ENCODE measurements at regions not wholly inside any gene's neighbourhood (a gene's known extent, or its start where the extent isn't known, plus 50 kb on each side); places are given as distances from the start of the nearest gene placed in this dataset.
"Not testable (repeated sequence)": the region's sequence is repeated elsewhere in the genome, so short reads cannot be mapped to it uniquely, and the experiment has no call there.

- DNase-seq: no peak
Observed at GRCh38 chr2:133988316-133988891, 265.5 kb upstream of the MGAT5 start.

DNA sequence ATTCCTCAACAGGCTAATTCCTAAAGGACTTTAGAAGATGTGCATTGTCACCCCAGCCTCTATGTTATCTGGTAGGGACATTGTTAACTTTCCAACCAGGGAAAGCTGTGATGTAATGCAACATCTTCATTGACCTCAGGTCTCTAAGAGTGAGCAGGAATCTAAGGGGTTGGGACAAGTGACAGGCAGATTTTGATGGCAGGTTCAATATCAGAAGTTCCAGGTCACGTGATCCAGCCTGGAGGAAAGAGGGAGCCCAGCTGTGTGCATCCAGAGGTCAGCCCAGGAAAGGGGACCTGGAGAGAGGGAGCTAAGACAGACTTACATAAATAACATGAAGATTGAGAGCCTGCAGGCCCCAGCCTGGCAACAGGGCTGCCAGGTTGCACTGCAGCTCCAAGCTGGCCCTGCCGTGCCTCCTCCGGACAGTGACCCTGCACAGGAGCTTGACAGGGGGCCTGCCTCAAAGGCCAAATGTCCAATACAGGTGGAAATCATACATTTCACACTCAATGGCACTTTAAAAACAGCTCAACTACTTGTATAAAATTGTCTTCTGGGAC, 262.2 kb upstream of the MGAT5 start:
- no peak for DNase-seq

DNA sequence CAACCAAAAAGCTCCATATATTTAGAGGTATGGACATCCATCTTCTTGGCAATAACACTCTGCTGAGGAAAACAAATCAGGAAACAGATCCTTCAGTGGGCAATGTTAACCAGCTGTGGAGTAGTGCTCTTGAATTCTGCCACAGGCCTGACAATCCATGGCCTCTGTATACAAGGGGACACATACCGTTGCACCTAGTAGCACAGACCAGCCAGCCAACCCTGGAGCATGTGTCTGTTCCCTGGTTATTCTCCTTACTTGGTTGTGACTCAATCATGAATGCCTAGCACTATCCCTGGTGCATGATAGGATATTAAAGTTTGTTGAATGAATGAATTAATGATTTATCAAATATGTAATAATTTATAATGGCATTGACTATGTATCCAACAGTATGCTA, 261.4 kb upstream of the MGAT5 start:
- DNase-seq: no peak

- DNase-seq: peak; percentile 77
Observed at GRCh38 chr2:133993160-133993559, 260.7 kb upstream of the MGAT5 start.

GRCh38 chr2:133998726-133999125, 255.1 kb upstream of the MGAT5 start:
- not testable (repeated sequence) for DNase-seq

DNA sequence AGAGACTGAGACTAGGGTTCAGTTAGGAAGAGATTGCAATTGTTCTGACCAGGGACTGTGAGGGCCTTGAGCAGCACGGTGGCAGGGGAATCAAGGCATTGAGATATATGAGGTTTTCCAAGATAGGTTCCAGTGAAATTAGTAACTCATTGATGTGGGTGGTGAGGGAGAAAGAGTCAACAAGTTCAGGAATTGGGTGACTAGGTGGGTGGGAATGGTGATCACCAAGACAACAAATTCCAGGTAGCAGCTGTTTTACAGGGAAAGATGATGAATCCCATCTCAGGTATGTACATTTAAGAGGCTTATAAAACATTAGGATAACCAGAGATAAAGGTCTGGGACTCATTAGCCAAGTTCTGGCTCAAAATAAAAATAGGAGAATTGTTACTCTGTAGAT, 251.5 kb upstream of the MGAT5 start:
- no peak for DNase-seq

DNA sequence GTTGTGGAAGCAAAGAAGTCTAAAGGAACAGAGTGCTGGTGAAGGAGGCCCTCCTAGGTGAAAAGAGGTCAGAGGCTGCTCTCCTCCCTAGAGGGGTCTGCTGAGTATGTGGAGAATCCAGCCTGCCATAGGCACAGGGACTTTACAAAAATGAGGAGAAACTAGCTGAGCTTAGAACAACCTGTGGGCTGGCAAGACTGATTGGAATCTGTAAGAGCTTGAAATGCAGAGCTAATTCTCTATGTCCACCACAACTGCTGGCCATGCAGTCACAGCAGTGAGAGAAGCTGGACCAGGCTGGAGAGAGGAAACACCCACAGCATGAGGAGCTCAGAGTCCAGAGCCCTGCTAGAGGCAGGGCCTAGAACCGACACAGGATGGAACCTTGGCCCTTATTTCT, 251.0 kb upstream of the MGAT5 start:
- no peak for DNase-seq

DNA sequence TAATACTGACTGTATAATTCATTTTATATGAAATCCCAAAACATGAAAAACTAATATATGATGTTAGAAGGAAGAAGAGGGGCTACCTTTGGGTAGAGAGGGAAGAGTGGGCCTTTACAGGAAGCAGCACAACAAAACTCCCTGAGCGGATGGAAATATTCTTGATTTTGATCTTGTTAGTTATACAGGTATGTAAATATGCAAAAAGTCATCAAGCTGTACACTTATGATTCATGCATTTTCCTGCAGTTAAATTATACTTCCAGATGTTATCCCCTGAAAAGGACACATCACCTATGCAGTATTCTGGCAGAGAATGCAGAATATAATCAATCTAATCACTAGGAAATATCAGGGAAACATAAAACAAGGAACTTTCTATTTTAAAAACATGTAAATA, 249.4 kb upstream of the MGAT5 start:
- DNase-seq: no peak

DNA sequence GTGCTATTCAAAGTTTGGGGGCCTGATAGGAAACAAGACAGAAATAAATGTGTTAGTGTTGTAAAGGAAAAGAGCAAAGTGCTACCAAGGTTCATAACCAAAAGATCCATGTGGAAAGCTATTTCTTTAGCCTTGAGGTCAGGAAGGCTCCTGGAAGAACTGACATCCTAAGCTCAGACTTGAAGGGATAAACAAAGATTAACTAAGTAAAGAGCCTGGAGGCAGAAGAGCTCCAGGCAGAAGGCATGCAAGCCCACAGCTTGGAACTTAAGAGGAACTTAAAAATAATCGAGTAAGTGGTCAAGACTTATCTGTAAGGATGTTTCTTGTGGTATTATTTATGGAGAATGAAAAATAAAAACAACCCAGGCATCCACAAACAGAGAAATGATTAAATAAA, 245.0 kb upstream of the MGAT5 start:
- no peak for DNase-seq

- DNase-seq: no peak
Observed at GRCh38 chr2:134009440-134009839, 244.4 kb upstream of the MGAT5 start.

DNA sequence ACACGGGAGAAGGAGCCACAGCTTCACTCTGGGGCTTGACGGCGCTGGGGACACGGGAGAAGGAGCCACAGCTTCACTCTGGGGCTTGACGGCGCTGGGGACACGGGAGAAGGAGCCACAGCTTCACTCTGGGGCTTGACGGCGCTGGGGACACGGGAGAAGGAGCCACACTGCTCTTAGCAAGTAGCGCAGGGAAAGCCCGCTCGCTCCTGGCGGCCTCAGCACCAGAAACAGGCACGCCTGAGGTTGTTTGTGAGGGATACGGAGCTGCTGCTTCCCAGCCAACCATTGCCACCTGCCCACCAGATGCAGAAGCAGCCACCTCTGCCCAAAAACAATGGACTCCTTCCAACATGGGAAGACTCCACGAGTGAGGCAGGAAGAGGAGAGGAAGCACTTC, 244.0 kb upstream of the MGAT5 start:
- not testable (repeated sequence) for DNase-seq

DNA sequence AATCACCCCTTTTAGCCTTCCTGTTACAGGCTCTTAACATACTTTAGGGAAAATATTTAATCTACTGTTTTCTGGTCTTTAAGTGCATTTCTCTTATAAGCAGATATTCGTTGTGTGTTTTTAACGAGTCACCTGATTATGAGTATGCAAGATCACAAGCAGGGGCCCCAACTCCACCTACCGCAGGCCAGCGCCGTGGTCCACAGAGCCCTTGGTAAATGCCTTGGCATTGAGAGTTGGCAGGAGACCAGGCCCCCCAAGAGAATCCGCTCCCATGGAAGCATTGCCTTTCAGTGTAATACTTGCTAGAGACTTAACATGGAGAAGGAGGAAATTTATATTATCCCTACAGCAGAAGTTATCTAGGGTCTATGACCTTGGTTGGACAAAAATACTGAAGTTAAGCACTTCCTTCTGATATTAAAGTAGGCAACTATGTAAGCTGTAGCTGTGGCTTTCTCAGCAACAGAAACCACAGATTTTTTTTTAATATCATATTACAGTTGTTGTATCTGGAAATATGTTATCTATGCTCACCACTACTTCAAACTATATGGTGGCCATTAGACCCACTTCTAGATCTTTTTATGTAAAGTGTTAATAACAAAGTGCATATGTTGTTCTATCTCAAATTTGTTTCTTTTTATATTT, 241.8 kb upstream of the MGAT5 start:
- DNase-seq: no peak

GRCh38 chr2:134014196-134014960, 239.5 kb upstream of the MGAT5 start:
- no peak for DNase-seq

DNA sequence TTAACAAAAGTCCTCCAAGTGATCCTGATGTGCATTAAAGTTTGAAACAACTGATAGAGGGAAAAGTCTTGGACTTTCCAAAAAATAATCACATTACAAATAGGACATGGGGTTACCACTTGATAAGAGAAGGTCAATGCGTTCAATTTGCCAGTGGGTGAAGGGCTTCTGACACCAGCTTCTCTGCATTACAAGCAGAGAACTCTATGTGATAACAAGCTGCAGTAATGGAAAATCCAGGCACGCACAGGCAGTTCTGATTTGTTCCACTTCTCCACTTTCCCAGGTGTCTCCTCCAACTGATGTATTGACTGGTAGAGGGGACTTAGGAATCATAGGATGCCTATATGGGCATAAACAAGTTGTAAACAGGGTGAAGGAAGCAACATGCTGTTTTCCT, 234.0 kb upstream of the MGAT5 start:
- DNase-seq: no peak

DNA sequence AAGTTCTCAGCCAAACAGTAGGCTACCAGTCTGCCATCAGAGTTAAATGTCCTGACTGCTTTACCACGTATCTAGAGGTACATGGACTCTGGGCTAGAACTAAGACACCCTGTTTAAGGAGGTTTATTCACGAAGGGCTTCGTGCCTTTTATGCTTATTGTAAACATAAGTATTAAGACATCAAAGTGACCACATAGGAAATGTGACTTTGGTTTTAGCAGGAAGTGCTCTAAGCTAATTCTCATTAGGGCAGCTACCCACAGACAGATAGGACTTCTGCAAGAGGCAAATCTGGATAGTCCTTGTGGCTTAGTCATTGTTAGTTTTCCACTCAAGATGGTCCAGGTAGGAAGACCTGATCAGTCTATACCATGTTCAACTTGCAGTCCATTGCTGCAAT, 233.3 kb upstream of the MGAT5 start:
- no peak for DNase-seq

- no peak for DNase-seq
Observed at GRCh38 chr2:134021830-134022524, 231.9 kb upstream of the MGAT5 start.

DNA sequence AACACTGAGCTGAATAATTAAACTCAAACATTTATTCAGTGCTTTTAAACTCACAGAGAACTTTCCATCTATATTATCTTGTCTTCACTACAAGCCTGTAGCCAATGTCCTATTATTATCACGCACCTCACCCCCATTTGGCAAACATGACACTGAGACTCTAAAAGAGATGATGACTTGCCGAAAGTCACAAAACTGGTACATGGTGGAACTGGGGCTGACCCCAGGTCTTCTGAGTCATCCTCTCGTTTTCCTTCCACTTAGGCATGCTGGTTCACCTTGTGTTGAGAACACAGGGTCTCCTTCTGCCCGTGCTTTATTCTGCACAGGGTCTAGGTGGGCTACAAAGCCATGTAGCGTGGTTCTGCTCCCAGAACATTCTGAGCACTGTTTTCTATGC, 230.0 kb upstream of the MGAT5 start:
- DNase-seq: no peak

DNA sequence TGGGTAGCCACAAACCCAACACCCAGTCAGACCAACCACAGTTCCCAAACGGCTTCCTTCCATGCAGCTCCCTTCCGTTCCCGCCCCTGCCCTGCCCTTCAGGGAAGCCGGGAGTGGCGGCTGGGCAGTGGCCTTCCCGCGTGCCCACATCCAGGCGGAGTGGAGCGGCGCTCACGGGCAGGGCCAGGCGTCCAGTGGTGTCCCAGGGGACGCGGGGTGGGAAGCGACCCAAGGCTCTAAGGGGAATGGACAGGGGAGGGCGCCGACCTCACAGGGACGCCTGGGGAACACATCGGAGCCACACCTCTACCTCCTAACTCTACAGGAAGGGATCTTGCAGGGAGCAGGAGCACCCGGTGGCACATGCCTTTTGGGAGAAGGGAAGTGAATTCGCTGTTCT, 225.9 kb upstream of the MGAT5 start:
- DNase-seq: no peak

DNA sequence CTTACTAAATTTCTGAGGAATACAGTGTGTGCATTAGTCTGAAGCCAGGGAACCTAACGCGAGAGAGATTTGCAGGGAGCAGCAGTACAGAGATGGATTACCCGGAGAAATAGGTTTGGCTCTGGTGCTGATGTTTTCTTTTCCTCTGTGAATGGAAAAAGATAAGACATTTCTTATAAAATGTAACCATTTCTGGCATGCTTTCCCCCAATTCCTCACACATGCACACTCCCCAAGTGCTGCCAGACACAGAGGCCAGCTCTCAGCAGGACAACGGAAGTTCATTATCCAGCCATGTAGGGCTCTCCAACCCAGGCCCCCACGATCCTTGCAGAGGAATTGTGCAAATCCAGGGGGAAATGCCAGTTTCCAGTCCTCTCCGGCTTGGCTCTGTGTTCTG, 224.5 kb upstream of the MGAT5 start:
- DNase-seq: no peak

DNA sequence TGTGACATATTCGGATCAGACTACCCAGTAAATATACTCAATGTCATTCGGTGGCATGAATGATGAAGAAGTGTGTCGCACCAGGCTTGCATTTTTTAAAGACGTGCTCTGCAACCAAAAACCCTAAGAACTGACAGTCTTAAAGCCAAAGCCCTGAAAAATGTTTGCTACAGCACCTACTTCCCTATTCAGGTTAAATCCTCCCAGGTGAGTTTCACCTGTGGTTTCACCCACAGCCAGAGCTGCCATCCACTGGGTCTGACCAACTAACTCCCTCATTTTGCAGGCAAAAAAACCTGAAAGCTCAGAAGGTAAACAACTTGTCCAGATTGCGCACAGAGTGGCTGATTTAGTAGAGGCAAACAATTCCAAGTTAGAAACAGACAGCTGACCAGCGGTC, 222.3 kb upstream of the MGAT5 start:
- no peak for DNase-seq

GRCh38 chr2:134035605-134036370, 218.1 kb upstream of the MGAT5 start:
- DNase-seq: no peak

DNA sequence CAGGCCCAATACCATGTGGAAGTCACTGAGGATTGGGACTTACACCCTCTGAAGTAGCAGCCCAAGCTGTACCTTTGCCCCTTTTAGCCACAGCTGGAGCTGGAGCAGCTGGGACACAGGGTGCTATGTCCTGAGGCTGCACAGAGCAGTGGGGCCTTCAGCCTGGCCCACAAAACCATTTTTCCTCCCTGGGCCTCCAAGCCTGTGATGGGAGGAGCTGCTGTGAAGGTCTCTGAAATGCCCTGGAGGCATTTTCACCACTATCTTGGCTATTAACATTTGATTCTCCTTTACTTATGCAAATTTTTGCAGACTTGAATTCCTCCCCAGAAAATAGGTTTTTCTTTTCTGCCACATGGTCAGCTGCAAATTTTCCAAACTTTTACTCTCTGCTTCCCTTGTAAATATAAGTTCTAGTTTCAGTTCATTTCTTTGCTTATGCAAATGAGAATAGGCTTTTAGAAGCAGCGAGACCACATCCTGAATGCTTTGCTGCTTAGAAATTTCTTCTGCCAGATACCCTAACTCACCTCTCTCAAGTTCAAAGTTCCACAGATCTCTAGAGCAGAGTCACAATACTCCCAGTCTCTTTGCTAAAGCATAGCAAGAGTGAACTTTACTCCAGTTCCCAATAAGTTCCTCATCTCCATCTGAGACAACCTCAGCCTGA, 213.8 kb upstream of the MGAT5 start:
- no peak for DNase-seq

All from DMS 273 treated with DMSO at 0.1 percent for 48 hours (cell line).